ENCODE measurements at regions not wholly inside any gene's neighbourhood (a gene's known extent, or its start where the extent isn't known, plus 50 kb on each side); places are given as distances from the start of the nearest gene placed in this dataset.

DNA sequence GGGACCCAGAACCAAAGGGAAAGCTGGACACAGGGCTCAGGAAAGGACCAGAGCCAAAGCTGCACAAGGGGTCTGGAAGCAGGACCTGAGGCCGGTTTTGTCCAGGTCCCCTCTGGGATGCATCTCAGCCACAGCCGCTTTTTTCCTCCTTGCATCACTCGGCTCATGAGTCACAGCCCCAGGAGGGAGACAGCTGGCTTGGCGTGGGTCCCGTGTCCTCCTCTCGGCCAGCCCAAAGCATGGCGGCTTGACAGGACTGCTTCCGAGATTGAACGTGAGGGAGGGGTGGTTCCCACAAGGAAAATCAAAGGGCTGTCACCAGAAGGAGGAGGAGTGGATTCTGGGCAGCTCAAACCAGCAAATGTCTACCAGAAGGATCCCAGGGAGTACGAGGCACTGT, 56.7 kb upstream of the CPLX2 start:
- no peaks in the 10 kb centered on the region for H4K20me1 ChIP-seq (ENCODE audit: control insufficient read depth, insufficient read depth, low read length, poor library complexity, severe bottlenecking)
- H3K4me3 Mint-ChIP-seq = no peak overlapping the region
- H3K4me1 ChIP-seq (ENCODE audit: control insufficient read depth in 2 of 2, insufficient read depth in 2 of 2, low read length in 2 of 2) = no peaks in the 10 kb centered on the region
- TF ChIP-seq, protein P1, sequence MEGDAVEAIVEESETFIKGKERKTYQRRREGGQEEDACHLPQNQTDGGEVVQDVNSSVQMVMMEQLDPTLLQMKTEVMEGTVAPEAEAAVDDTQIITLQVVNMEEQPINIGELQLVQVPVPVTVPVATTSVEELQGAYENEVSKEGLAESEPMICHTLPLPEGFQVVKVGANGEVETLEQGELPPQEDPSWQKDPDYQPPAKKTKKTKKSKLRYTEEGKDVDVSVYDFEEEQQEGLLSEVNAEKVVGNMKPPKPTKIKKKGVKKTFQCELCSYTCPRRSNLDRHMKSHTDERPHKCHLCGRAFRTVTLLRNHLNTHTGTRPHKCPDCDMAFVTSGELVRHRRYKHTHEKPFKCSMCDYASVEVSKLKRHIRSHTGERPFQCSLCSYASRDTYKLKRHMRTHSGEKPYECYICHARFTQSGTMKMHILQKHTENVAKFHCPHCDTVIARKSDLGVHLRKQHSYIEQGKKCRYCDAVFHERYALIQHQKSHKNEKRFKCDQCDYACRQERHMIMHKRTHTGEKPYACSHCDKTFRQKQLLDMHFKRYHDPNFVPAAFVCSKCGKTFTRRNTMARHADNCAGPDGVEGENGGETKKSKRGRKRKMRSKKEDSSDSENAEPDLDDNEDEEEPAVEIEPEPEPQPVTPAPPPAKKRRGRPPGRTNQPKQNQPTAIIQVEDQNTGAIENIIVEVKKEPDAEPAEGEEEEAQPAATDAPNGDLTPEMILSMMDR (IDR thresholded peaks at IDR 0.05) = no peak
- no peak for TF ChIP-seq EZH2 (IDR thresholded peaks at IDR 0.05; ENCODE audit: borderline replicate concordance, insufficient read depth, low read depth, low read length, poor library complexity, severe bottlenecking)
- whole genome bisulfite sequencing (ENCODE audit: insufficient coverage) = 83% methylated on average over 4 of the region's 10 CpGs
- intact Hi-C loops (cut with micrococcal nuclease) = no loop called here
- no peaks in the 10 kb centered on the region for H3K4me1 Mint-ChIP-seq
- no peak overlapping the region for H3K27ac Mint-ChIP-seq
- H3K27me3 ChIP-seq (replicated peaks in 1 of 4; ENCODE audit: control extremely low read depth in 1 of 4, control insufficient read depth in 3 of 4, insufficient read depth in 4 of 4, low read length in 3 of 4) = peaks cover 0 to 2% (median 0%) of the 10 kb centered on the region in 4 experiments
- POLR2A ChIA-PET = no interaction called here
- DNase-seq (no peak), ATAC-seq (ENCODE audit: low read depth) (no peak)
- no peak overlapping the region for H3K4me2 ChIP-seq (replicated peaks; ENCODE audit: low read depth, low read length, poor library complexity, severe bottlenecking)
- H3K27me3 Mint-ChIP-seq = peaks cover 18% of the 10 kb centered on the region
- no peak overlapping the region for H3K4me3 ChIP-seq (ENCODE audit: control extremely low read depth in 1 of 5, extremely low read depth in 1 of 5, insufficient read depth in 1 of 5, low read depth in 2 of 5, low read length in 4 of 5)
- H3K36me3 ChIP-seq (replicated peaks in 1 of 2; ENCODE audit: control extremely low read depth in 1 of 2, control insufficient read depth in 1 of 2, extremely low read depth in 1 of 2, insufficient read depth in 2 of 2, low read length in 1 of 2) = no peaks in the 10 kb centered on the region
- H3K9me3 Mint-ChIP-seq (ENCODE audit: insufficient read depth) = no peaks in the 10 kb centered on the region
- no peak overlapping the region for H3K27ac ChIP-seq (ENCODE audit: low read length in 2 of 2)
- no peaks in the 10 kb centered on the region for H3K79me2 ChIP-seq (ENCODE audit: control insufficient read depth, insufficient read depth, low read length)
- no peak overlapping the region for H3K9ac ChIP-seq (ENCODE audit: low read length)
- no peaks in the 10 kb centered on the region for H3K9me3 ChIP-seq (ENCODE audit: control extremely low read depth in 1 of 3, control insufficient read depth in 2 of 3, insufficient read depth in 1 of 3, low read length in 2 of 3)
- no peak overlapping the region for H2AFZ ChIP-seq (ENCODE audit: insufficient read depth, low read depth, low read length, poor library complexity, severe bottlenecking)
- CTCF ChIA-PET = no interaction called here

DNA sequence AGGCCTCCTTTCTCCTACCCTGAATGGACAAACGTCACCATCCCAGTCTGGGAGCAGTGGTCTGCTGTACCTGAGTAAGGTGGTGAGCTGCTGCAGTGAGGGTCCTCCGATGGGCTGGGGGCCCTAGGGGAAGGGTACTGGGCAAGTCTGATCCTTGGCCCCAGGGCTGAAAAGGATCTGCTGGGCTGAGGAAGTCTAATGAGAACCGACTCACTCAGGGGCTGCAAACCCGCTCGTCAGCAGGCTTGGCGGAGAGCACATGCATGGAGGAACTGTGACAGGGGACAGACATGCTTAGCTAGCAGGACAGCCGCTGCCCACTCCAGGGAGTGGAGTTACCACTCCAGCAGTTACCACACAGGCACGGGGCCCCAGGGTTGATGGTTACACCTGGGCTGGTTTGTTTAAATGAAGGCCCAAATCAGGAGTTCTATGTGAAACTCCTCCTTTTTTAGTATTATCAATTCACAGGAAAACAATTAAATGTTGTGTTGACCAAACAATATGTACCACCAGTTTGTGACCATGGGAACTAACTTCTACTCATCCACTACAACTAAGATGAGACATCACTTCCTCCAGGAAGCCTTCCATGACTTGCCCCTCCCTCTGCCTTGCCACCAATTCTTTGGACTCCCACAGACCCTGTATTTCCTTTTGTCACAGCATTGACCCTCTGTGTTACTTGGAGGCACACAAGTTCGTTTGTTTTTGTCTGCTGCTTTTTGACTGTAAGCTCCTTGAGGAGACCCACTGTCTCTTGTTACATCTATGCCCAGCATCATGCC, 56.1 kb upstream of the CPLX2 start:
- H2AFZ ChIP-seq (ENCODE audit: insufficient read depth, low read depth, low read length, poor library complexity, severe bottlenecking) = no peak overlapping the region
- WGBS (ENCODE audit: insufficient coverage) = 88% methylated on average over 7 of the region's 9 CpGs
- H3K9me3 Mint-ChIP-seq (ENCODE audit: insufficient read depth) = no peaks in the 10 kb centered on the region
- H3K4me2 ChIP-seq (replicated peaks; ENCODE audit: low read depth, low read length, poor library complexity, severe bottlenecking) = no peak overlapping the region
- ChIA-PET CTCF (no interaction called here), POLR2A (no interaction called here)
- no peak for TF ChIP-seq EZH2 (IDR thresholded peaks at IDR 0.05; ENCODE audit: borderline replicate concordance, insufficient read depth, low read depth, low read length, poor library complexity, severe bottlenecking)
- TF ChIP-seq, protein P1 (IDR thresholded peaks at IDR 0.05) = no peak
- no peaks in the 10 kb centered on the region for H3K4me1 Mint-ChIP-seq
- H3K27me3 ChIP-seq (replicated peaks in 1 of 4; ENCODE audit: control extremely low read depth in 1 of 4, control insufficient read depth in 3 of 4, insufficient read depth in 4 of 4, low read length in 3 of 4) = peaks cover 0 to 2% (median 0%) of the 10 kb centered on the region in 4 experiments
- no peaks in the 10 kb centered on the region for H3K4me1 ChIP-seq (ENCODE audit: control insufficient read depth in 2 of 2, insufficient read depth in 2 of 2, low read length in 2 of 2)
- no peak overlapping the region for H3K4me3 Mint-ChIP-seq
- H3K4me3 ChIP-seq (ENCODE audit: control extremely low read depth in 1 of 5, extremely low read depth in 1 of 5, insufficient read depth in 1 of 5, low read depth in 2 of 5, low read length in 4 of 5) = no peak overlapping the region
- no peaks in the 10 kb centered on the region for H4K20me1 ChIP-seq (ENCODE audit: control insufficient read depth, insufficient read depth, low read length, poor library complexity, severe bottlenecking)
- no peak for DNase-seq
- H3K9me3 ChIP-seq (ENCODE audit: control extremely low read depth in 1 of 3, control insufficient read depth in 2 of 3, insufficient read depth in 1 of 3, low read length in 2 of 3) = no peaks in the 10 kb centered on the region
- no peak overlapping the region for H3K27ac Mint-ChIP-seq
- intact Hi-C loops (cut with micrococcal nuclease) = no loop called here
- no peak for ATAC-seq (ENCODE audit: low read depth)
- no peaks in the 10 kb centered on the region for H3K79me2 ChIP-seq (ENCODE audit: control insufficient read depth, insufficient read depth, low read length)
- H3K36me3 ChIP-seq (replicated peaks in 1 of 2; ENCODE audit: control extremely low read depth in 1 of 2, control insufficient read depth in 1 of 2, extremely low read depth in 1 of 2, insufficient read depth in 2 of 2, low read length in 1 of 2) = no peaks in the 10 kb centered on the region
- no peak overlapping the region for H3K9ac ChIP-seq (ENCODE audit: low read length)
- no peak overlapping the region for H3K27ac ChIP-seq (ENCODE audit: low read length in 2 of 2)
- H3K27me3 Mint-ChIP-seq = peaks cover 22% of the 10 kb centered on the region

All from B cell (primary cell).